Activated naive CD8-positive, alpha-beta T cell treated with anti-CD3 and anti-CD28 coated beads, Interleukin-2, amount 50 U/mL, for 24 hours (primary cell): ENCODE measurements at regions not wholly inside any gene's neighbourhood (a gene's known extent, or its start where the extent isn't known, plus 50 kb on each side); places are given as distances from the start of the nearest gene placed in this dataset.

Source experiments
- ATAC-seq: fragments of 150-1000 bp; cut with Tn5 transposase; one replicate; pipeline ENCODE4 v1.10.0; 2021
- DNase-seq: peaks from one replicate; pipeline ENCODE4 v3.0.0; 2021
- H3K27ac Mint-ChIP-seq: one replicate; pipeline ENCODE4 v1.8.0; 2021; ENCODE audit warnings: mild to moderate bottlenecking, mixed read lengths
- H3K27me3 Mint-ChIP-seq: one replicate; pipeline ENCODE4 v1.8.0; 2021; ENCODE audit warnings: mixed read lengths
- H3K36me3 Mint-ChIP-seq: one replicate; pipeline ENCODE4 v1.8.0; 2021; ENCODE audit warnings: low read depth, mixed read lengths
- H3K4me1 Mint-ChIP-seq: one replicate; pipeline ENCODE4 v1.8.0; 2021; ENCODE audit warnings: mixed read lengths
- H3K4me3 Mint-ChIP-seq: one replicate; pipeline ENCODE4 v1.8.0; 2021; ENCODE audit warnings: mild to moderate bottlenecking, moderate library complexity, mixed read lengths
- H3K9me3 Mint-ChIP-seq: one replicate; pipeline ENCODE4 v1.8.0; 2021; ENCODE audit warnings: mixed read lengths

- Mint-ChIP-seq H3K27ac (no peak overlapping the region), H3K4me1 (no peaks in the 10 kb centered on the region), H3K27me3 (no peaks in the 10 kb centered on the region), H3K36me3 (no peaks in the 10 kb centered on the region), H3K4me3 (no peak overlapping the region), H3K9me3 (no peaks in the 10 kb centered on the region)
- no peak for ATAC-seq
- DNase-seq = no peak
These were observed 170.8 kb downstream of the TMEM18 start for GRCh38 chr2:506451-506850.

DNA sequence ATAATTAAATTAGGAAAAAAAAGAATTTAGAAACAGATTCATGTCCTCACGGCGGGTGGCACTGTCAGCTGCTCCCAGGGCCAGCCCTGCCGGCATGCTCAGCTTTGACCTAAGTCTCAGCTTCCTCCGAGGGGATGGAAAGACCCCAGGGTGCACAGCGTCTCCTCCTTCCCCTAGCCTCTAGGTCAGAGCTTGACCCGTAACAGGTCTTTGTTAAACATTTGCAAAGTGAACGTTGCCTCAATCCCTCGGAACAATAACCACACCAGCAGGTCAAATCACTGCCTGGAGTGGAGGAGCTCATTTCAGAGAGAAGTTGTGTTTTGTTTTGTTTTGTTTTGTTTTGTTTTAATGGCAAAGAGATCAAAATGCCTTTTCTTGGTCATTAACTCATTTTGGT is 171.3 kb downstream of the TMEM18 start:
- no peak for DNase-seq
- ATAC-seq = no peak
- H3K4me3 Mint-ChIP-seq = no peak overlapping the region
- H3K4me1 Mint-ChIP-seq = no peaks in the 10 kb centered on the region
- no peaks in the 10 kb centered on the region for H3K9me3 Mint-ChIP-seq
- H3K27ac Mint-ChIP-seq = no peak overlapping the region
- peaks cover 3% of the 10 kb centered on the region for H3K27me3 Mint-ChIP-seq
- H3K36me3 Mint-ChIP-seq = no peaks in the 10 kb centered on the region

- Mint-ChIP-seq H3K4me1 (no peaks in the 10 kb centered on the region), H3K4me3 (no peak overlapping the region), H3K36me3 (no peaks in the 10 kb centered on the region), H3K27me3 (peaks cover 7% of the 10 kb centered on the region), H3K9me3 (no peaks in the 10 kb centered on the region), H3K27ac (no peak overlapping the region)
- DNase-seq (no peak), ATAC-seq (no peak)
These were observed 173.8 kb downstream of the TMEM18 start for GRCh38 chr2:503288-503999.

GRCh38 chr2:502831-503230 is 174.4 kb downstream of the TMEM18 start:
- no peaks in the 10 kb centered on the region for H3K4me1 Mint-ChIP-seq
- H3K4me3 Mint-ChIP-seq = no peak overlapping the region
- no peak for ATAC-seq
- peaks cover 7% of the 10 kb centered on the region for H3K27me3 Mint-ChIP-seq
- no peak overlapping the region for H3K27ac Mint-ChIP-seq
- no peaks in the 10 kb centered on the region for H3K36me3 Mint-ChIP-seq
- no peaks in the 10 kb centered on the region for H3K9me3 Mint-ChIP-seq
- no peak for DNase-seq

DNA sequence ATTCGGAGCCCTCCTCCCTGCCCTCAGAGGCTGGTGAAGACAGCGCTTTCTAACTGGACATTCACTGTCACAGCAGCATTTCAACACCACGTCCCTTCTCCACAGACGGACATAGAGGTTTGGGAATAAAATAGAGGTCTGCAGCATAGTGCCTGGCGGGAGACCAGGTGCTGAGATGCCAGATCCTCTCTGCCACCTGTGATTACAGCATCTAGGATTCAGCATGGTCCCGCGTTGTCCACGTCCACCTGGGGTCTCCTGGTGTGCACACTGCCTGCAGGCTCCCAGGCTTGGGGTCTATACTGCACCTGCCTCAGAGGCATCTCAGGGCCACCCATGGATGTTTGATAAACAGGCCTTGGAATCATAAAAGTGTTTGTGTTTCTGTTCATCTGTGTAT is 175.5 kb downstream of the TMEM18 start:
- no peak overlapping the region for H3K27ac Mint-ChIP-seq
- H3K27me3 Mint-ChIP-seq = peaks cover 7% of the 10 kb centered on the region
- ATAC-seq (no peak), DNase-seq (no peak)
- no peaks in the 10 kb centered on the region for H3K9me3 Mint-ChIP-seq
- no peaks in the 10 kb centered on the region for H3K36me3 Mint-ChIP-seq
- no peaks in the 10 kb centered on the region for H3K4me1 Mint-ChIP-seq
- H3K4me3 Mint-ChIP-seq = no peak overlapping the region

DNA sequence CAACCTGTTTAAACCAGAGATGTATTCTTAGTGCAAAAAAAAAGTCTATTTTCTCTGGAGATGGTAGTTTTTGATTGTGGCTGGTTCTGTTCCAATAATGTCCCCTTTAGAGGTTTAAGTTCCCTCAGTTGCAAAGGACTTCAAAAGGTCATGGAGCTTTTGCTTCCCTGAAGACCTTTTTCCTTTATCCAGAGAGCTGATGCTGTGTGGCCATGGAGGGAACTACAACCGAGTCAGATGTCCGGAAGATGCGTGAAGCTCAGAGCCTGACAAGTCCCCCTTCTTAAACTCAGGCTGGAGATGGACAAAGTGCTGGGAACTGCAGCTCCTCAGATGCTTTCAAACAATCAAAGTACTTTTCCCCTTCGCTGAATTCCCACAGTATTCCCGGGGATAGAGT is 176.1 kb downstream of the TMEM18 start:
- no peaks in the 10 kb centered on the region for H3K4me1 Mint-ChIP-seq
- DNase-seq (no peak), ATAC-seq (no peak)
- no peaks in the 10 kb centered on the region for H3K9me3 Mint-ChIP-seq
- no peaks in the 10 kb centered on the region for H3K36me3 Mint-ChIP-seq
- no peak overlapping the region for H3K27ac Mint-ChIP-seq
- no peak overlapping the region for H3K4me3 Mint-ChIP-seq
- peaks cover 7% of the 10 kb centered on the region for H3K27me3 Mint-ChIP-seq

DNA sequence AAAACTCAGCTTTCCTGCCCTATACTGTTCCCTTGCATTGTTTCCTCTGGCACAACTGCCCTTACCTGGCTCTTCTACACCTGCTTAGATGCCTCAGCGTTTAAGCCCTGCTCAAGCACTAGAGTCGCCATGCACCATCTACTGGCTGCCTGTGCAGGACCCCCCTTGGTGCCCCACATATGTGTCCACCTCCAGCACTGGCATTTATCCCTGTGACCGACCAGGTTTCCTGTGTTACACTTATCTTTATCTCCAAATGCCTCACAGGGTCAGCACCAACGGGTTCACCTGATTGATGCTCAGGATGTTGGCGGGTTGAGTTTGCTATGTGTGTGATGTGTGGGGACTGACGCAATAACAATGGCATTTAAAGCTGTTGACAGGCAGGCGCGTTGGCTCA is 177.5 kb downstream of the TMEM18 start:
- DNase-seq (no peak), ATAC-seq (no peak)
- Mint-ChIP-seq H3K36me3 (no peaks in the 10 kb centered on the region), H3K4me1 (no peaks in the 10 kb centered on the region), H3K27ac (no peak overlapping the region), H3K9me3 (no peaks in the 10 kb centered on the region), H3K27me3 (peaks cover 7% of the 10 kb centered on the region), H3K4me3 (no peak overlapping the region)

- Mint-ChIP-seq H3K4me3 (no peak overlapping the region), H3K36me3 (no peaks in the 10 kb centered on the region), H3K27ac (no peak overlapping the region), H3K9me3 (no peaks in the 10 kb centered on the region), H3K27me3 (peaks cover 9% of the 10 kb centered on the region), H3K4me1 (no peaks in the 10 kb centered on the region)
- ATAC-seq (no peak), DNase-seq (no peak)
These were observed 178.6 kb downstream of the TMEM18 start for GRCh38 chr2:498493-499178.

DNA sequence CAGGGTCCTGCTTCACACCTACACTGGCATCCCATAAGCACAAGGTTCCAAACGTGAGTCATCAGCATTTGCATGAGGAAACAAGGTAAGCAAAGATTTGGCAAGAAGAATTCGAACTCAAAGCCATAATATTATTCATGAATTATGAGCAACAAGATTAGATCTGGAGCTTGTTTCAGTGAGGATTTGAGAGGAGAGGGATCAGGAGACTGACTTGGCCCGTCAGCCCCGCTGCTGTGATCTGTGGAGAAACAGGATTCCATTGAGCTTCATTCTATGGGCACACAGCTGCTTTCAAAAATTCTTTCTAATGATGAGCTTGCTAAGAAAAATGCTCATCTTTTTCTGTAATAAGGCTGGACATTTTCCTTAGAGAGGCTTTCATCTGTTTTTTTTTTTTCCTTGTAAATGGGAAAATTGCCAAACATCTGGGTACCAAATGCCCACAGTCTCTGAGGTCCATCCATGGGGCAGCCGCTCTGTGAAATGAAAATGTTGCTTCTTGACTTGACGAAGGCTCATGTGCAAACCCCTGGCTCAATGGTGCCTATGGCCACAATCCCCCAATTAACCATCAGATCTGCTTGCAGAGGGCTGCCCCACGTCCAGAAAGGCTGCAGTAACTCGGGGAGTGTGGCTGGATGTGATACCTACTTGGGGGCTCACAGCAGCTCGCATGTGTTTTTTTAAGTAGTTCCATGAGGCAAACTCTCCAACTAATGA is 179.3 kb downstream of the TMEM18 start:
- no peak overlapping the region for H3K27ac Mint-ChIP-seq
- H3K9me3 Mint-ChIP-seq = no peaks in the 10 kb centered on the region
- H3K4me3 Mint-ChIP-seq = no peak overlapping the region
- H3K4me1 Mint-ChIP-seq = no peaks in the 10 kb centered on the region
- DNase-seq (no peak), ATAC-seq (no peak)
- H3K27me3 Mint-ChIP-seq = peaks cover 13% of the 10 kb centered on the region
- H3K36me3 Mint-ChIP-seq = no peaks in the 10 kb centered on the region

GRCh38 chr2:496729-497128 is 180.5 kb downstream of the TMEM18 start:
- Mint-ChIP-seq H3K36me3 (no peaks in the 10 kb centered on the region), H3K4me1 (no peaks in the 10 kb centered on the region), H3K27ac (no peak overlapping the region), H3K4me3 (no peak overlapping the region), H3K9me3 (no peaks in the 10 kb centered on the region), H3K27me3 (peaks cover 20% of the 10 kb centered on the region)
- DNase-seq (no peak), ATAC-seq (no peak)

GRCh38 chr2:495745-496275 is 181.4 kb downstream of the TMEM18 start:
- Mint-ChIP-seq H3K27ac (no peak overlapping the region), H3K4me3 (no peak overlapping the region), H3K27me3 (peaks cover 17% of the 10 kb centered on the region), H3K36me3 (no peaks in the 10 kb centered on the region), H3K4me1 (no peaks in the 10 kb centered on the region), H3K9me3 (no peaks in the 10 kb centered on the region)
- ATAC-seq (no peak), DNase-seq (no peak)

DNA sequence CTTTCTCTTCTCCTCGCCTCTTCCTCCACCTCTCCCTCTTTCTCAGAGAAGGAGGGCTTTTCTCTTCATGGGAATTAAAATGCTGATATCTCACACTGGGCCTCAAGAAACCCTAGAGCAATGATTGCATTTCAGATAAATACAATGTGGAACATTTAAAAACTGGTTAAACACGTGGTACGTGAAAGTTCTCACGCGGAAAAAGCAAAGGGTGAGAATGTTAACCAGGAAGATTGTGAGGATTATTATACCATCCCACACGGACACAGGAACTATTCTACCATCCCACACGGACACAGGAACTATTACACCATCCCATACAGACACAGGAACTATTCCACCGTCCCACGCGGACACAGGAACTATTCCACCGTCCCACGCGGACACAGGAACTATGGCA is 182.4 kb downstream of the TMEM18 start:
- no peaks in the 10 kb centered on the region for H3K36me3 Mint-ChIP-seq
- no peak for DNase-seq

GRCh38 chr2:493228-493627 is 184.0 kb downstream of the TMEM18 start:
- Mint-ChIP-seq H3K4me1 (no peaks in the 10 kb centered on the region), H3K9me3 (no peaks in the 10 kb centered on the region), H3K27ac (no peak overlapping the region), H3K27me3 (peaks cover 14% of the 10 kb centered on the region), H3K4me3 (no peak overlapping the region), H3K36me3 (no peaks in the 10 kb centered on the region)
- DNase-seq (no peak), ATAC-seq (no peak)

More for the DNA sequence above, 182.4 kb downstream of the TMEM18 start:
- H3K27me3 Mint-ChIP-seq = peaks cover 17% of the 10 kb centered on the region
- no peaks in the 10 kb centered on the region for H3K4me1 Mint-ChIP-seq
- ATAC-seq = no peak
- no peak overlapping the region for H3K27ac Mint-ChIP-seq
- H3K4me3 Mint-ChIP-seq = no peak overlapping the region
- H3K9me3 Mint-ChIP-seq = no peaks in the 10 kb centered on the region

DNA sequence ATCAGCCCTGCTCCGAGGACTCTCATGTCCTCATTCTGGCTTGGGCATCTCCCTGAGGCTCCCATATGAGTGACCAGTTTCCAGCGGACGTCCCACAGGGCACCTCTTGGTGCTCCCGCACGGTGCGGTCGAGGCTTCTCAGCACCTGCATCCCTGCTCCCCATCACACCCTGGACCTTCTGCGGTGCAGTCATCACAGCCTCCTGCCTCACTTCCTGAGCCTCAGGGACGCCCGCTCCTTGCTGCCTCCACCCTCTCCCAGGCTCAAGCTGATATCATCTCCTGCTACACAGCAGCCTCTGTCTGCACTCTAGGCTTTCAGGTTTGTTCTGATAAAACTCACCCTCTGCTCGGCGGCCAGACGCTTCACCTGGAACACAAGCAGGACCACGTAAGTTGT is 185.0 kb downstream of the TMEM18 start:
- H3K36me3 Mint-ChIP-seq = no peaks in the 10 kb centered on the region
- DNase-seq (no peak), ATAC-seq (no peak)
- no peaks in the 10 kb centered on the region for H3K9me3 Mint-ChIP-seq
- H3K4me1 Mint-ChIP-seq = no peaks in the 10 kb centered on the region
- H3K27me3 Mint-ChIP-seq = peaks cover 14% of the 10 kb centered on the region
- no peak overlapping the region for H3K4me3 Mint-ChIP-seq
- H3K27ac Mint-ChIP-seq = no peak overlapping the region

GRCh38 chr2:489838-490237 is 187.4 kb downstream of the TMEM18 start:
- Mint-ChIP-seq H3K4me1 (no peaks in the 10 kb centered on the region), H3K27ac (no peak overlapping the region), H3K4me3 (no peak overlapping the region), H3K36me3 (no peaks in the 10 kb centered on the region), H3K9me3 (no peaks in the 10 kb centered on the region), H3K27me3 (peaks cover 14% of the 10 kb centered on the region)
- ATAC-seq (no peak), DNase-seq (no peak)
